ENCODE measurements at regions not wholly inside any gene's neighbourhood (a gene's known extent, or its start where the extent isn't known, plus 50 kb on each side); places are given as distances from the start of the nearest gene placed in this dataset.

- TF ChIP-seq ZNF596 (tag by site-specific recombination; IDR thresholded peaks at IDR 0.05) (no peak), OSR2 (tag by site-specific recombination; IDR thresholded peaks at IDR 0.05) (no peak), OVOL3 (tag by site-specific recombination; IDR thresholded peaks at IDR 0.05) (no peak), ZNF302 (tag by site-specific recombination; IDR thresholded peaks at IDR 0.05; ENCODE audit: low read depth) (no peak), ZNF610 (tag by site-specific recombination; IDR thresholded peaks at IDR 0.05; ENCODE audit: borderline replicate concordance) (no peak)
- TF ChIP-seq, protein P1, sequence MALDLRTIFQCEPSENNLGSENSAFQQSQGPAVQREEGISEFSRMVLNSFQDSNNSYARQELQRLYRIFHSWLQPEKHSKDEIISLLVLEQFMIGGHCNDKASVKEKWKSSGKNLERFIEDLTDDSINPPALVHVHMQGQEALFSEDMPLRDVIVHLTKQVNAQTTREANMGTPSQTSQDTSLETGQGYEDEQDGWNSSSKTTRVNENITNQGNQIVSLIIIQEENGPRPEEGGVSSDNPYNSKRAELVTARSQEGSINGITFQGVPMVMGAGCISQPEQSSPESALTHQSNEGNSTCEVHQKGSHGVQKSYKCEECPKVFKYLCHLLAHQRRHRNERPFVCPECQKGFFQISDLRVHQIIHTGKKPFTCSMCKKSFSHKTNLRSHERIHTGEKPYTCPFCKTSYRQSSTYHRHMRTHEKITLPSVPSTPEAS (tag by site-specific recombination; IDR thresholded peaks at IDR 0.05) = no peak
These were observed 456.1 kb downstream of the GRXCR1 start (continued) for GRCh38 chr4:43348591-43348990.

DNA sequence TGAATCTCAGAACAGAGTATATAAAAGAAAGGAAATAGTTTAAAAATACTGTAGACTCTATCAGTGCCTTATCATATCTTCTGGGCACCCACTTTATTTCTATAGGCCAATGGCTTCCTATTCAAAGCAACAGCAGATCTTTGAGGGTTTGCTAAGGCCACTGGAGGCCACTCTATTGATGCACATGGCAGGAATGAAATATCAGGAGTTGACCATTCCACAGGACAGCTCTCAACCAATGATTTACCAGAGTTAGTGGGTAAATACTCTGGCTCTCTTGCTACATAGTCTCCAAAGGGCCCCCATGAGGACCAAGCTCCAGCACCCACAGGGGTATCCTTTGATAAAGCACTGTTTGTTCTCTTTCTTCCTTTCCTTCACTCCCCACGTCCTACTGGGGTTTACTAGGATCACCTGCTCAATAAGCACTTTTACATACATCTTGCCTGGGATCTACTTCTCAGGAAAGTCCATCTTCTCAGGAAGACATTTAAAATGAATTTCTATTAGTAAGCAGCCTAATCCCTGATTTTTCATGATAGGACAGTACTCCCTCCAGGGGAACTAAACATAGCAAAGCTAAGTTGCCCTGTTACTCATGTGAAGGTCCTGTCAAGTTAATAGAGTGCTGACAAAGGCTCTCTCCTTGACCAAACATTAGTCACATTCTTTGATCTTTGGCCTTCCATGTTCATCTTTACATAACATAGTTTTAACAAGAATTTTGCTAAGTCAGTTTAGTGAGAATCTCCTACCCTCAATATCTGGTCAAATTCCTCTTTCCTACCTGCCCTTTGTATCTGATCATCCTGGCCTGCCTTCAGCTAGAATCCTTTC, 459.7 kb downstream of the GRXCR1 start:
- Histone ChIP-seq H3K9me3 (ENCODE audit: control insufficient read depth, insufficient read depth, low read depth, low read length) (no peaks in the 10 kb centered on the region), H3K36me3 (ENCODE audit: control insufficient read depth in 2 of 2, insufficient read depth in 1 of 2, low read length in 2 of 2) (no peaks in the 10 kb centered on the region), H3K4me1 (ENCODE audit: control insufficient read depth, insufficient read depth, low read length) (no peaks in the 10 kb centered on the region), H3K4me3 (ENCODE audit: low read depth, low read length) (no peak overlapping the region), H3K27ac (ENCODE audit: extremely low read depth, low read depth, low read length) (no peak overlapping the region)
- TF ChIP-seq ZNF548 (tag by site-specific recombination; IDR thresholded peaks at IDR 0.05) (no peak), ZNF184 (tag by site-specific recombination; IDR thresholded peaks at IDR 0.05) (no peak), ZNF449 (tag by site-specific recombination; IDR thresholded peaks at IDR 0.05) (no peak)
- TF ChIP-seq, protein P2, sequence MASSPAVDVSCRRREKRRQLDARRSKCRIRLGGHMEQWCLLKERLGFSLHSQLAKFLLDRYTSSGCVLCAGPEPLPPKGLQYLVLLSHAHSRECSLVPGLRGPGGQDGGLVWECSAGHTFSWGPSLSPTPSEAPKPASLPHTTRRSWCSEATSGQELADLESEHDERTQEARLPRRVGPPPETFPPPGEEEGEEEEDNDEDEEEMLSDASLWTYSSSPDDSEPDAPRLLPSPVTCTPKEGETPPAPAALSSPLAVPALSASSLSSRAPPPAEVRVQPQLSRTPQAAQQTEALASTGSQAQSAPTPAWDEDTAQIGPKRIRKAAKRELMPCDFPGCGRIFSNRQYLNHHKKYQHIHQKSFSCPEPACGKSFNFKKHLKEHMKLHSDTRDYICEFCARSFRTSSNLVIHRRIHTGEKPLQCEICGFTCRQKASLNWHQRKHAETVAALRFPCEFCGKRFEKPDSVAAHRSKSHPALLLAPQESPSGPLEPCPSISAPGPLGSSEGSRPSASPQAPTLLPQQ (tag by site-specific recombination; IDR thresholded peaks at IDR 0.05) = no peak
- POLR2A ChIA-PET = no interaction called here
- CTCF ChIA-PET = no interaction called here

GRCh38 chr4:43352859-43353258, 460.3 kb downstream of the GRXCR1 start:
- H3K9me3 ChIP-seq (ENCODE audit: control insufficient read depth, insufficient read depth, low read depth, low read length) = no peaks in the 10 kb centered on the region
- TF ChIP-seq KLF10 (tag by site-specific recombination; IDR thresholded peaks at IDR 0.05) (no peak), ZNF10 (tag by site-specific recombination; IDR thresholded peaks at IDR 0.05) (no peak), ZBTB1 (tag by site-specific recombination; IDR thresholded peaks at IDR 0.05) (no peak), ZIC2 (tag by site-specific recombination; IDR thresholded peaks at IDR 0.05) (no peak), MYNN (tag by site-specific recombination; IDR thresholded peaks at IDR 0.05; ENCODE audit: borderline replicate concordance) (no peak), MEIS1 (CRISPR knock-in tag; IDR thresholded peaks at IDR 0.05; ENCODE audit: borderline replicate concordance) (no peak), GLI4 (tag by site-specific recombination; IDR thresholded peaks at IDR 0.05) (no peak), CTCF (tag by site-specific recombination; IDR thresholded peaks at IDR 0.05) (no peak), ZNF785 (tag by site-specific recombination; IDR thresholded peaks at IDR 0.05) (no peak), ZBTB21 (tag by site-specific recombination; IDR thresholded peaks at IDR 0.05) (no peak), ZNF645 (tag by site-specific recombination; IDR thresholded peaks at IDR 0.05) (no peak), ZBTB49 (tag by site-specific recombination; IDR thresholded peaks at IDR 0.05; ENCODE audit: low read depth) (no peak)
- TF ChIP-seq, protein P2 (tag by site-specific recombination; IDR thresholded peaks at IDR 0.05) = no peak
- no peaks in the 10 kb centered on the region for H3K36me3 ChIP-seq (ENCODE audit: control insufficient read depth in 2 of 2, insufficient read depth in 1 of 2, low read length in 2 of 2)
- H3K27ac ChIP-seq (ENCODE audit: extremely low read depth, low read depth, low read length) = no peak overlapping the region
- no peak overlapping the region for H3K4me3 ChIP-seq (ENCODE audit: low read depth, low read length)
- ChIA-PET CTCF (no interaction called here), POLR2A (no interaction called here)
- H3K4me1 ChIP-seq (ENCODE audit: control insufficient read depth, insufficient read depth, low read length) = no peaks in the 10 kb centered on the region
